ENCODE measurements at regions not wholly inside any gene's neighbourhood (a gene's known extent, or its start where the extent isn't known, plus 50 kb on each side); places are given as distances from the start of the nearest gene placed in this dataset.

GRCh38 chr2:15827001-15827400 lies 113.3 kb upstream of the MYCN start:
- no peak for TF ChIP-seq CTCF (IDR thresholded peaks at IDR 0.05)
- no peak for TF ChIP-seq POLR2A (IDR thresholded peaks at IDR 0.05; ENCODE audit: low read length)
- TF ChIP-seq SMC3 (IDR thresholded peaks at IDR 0.05), result no peak
- TF ChIP-seq HOXB13 (CRISPR knock-in tag; IDR thresholded peaks at IDR 0.05; ENCODE audit: low read depth), result no peak
- no peak for TF ChIP-seq ZFP36 (IDR thresholded peaks at IDR 0.05; ENCODE audit: borderline replicate concordance, partially characterized antibody)
- TF ChIP-seq HMGXB4 (CRISPR knock-in tag; IDR thresholded peaks at IDR 0.05; ENCODE audit: borderline replicate concordance), result no peak
- TF ChIP-seq ATOH8 (CRISPR knock-in tag; IDR thresholded peaks at IDR 0.05; ENCODE audit: low read depth), result no peak
- TF ChIP-seq CEBPB (IDR thresholded peaks at IDR 0.05), result no peak
- no peak for TF ChIP-seq HOXA7 (CRISPR knock-in tag; IDR thresholded peaks at IDR 0.05)

All from A549 (cell line).